Lower leg skin (tissue), 3 donors: ENCODE measurements at regions not wholly inside any gene's neighbourhood (a gene's known extent, or its start where the extent isn't known, plus 50 kb on each side); places are given as distances from the start of the nearest gene placed in this dataset.

Experiments used
- CTCF ChIP-seq, 3 donors: fragments of 450-650 bp; IDR thresholded peaks; one replicate each; pipeline ENCODE4 v1.5.1; 2016; ENCODE audit warnings: antibody characterized with exemption in 3 of 3, mild to moderate bottlenecking in 3 of 3, moderate library complexity in 2 of 3
- POLR2A ChIP-seq, 2 donors: fragments of 450-650 bp; IDR thresholded peaks; one replicate each; pipeline ENCODE4 v1.6.1; 2016 to 2017; ENCODE audit warnings: antibody characterized with exemption in 2 of 2, mild to moderate bottlenecking in 1 of 2, moderate library complexity in 1 of 2

GRCh38 chr11:37929100-37929653, 1331.1 kb upstream of the RAG2 start:
- TF ChIP-seq CTCF (IDR thresholded peaks at IDR 0.05) (no peak), POLR2A (IDR thresholded peaks at IDR 0.05) (no peak)
